SK-N-MC (cell line): ENCODE measurements at regions not wholly inside any gene's neighbourhood (a gene's known extent, or its start where the extent isn't known, plus 50 kb on each side); places are given as distances from the start of the nearest gene placed in this dataset.

Experiments used
- EZH2 ChIP-seq: fragments of 200-600 bp; sonication (generic); IDR thresholded peaks from one replicate; pipeline ENCODE4 v1.6.1; 2017; ENCODE audit warnings: antibody characterized with exemption
- FOXP2 ChIP-seq: optimal IDR thresholded peaks from 2 replicates; pipeline ENCODE3; 2011; ENCODE audit warnings: mild to moderate bottlenecking, moderate library complexity; ENCODE audit not compliant: insufficient read depth; ENCODE audit errors: extremely low read length, control extremely low read depth
- POLR2AphosphoS5 ChIP-seq: IDR thresholded peaks from 2 replicates; pipeline ENCODE4 v1.6.1; 2012; ENCODE audit warnings: mild to moderate bottlenecking, low read depth, low read length, borderline replicate concordance

DNA sequence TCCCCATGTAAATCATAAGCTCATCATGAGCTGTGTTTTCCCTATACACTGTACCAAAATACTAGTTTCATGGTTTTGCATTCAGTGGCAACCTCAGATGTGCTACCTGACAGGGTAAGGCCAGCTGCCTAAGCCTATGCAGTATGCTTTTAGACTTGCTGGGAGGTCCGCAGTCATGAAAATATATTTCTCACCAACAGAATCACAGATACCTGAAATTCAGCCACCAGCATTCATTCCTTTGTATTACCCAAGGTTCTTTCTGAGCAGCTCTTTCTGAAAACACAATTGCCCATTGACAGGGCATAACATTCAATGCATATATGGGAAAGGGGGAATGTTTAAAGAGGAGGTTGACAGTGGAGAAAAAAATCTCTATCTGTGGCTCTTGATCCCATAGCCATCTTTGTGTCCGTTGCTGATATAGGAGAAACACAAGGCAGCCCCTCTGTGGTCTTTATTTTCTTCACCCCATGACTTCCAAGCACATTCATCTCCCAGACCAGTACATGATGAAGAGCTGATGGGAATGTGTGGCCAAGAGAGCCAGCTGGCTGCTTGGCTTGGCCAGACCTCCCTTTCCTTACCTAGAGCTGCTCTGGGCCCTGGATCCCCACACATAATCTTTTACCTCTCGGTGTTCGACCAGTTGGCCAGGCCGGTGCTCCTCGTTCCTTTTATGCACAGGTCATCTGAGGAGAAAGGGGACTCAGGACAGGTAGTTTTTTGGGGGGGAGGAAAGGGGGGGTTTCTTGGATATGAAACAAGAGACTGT, 162.9 kb downstream of the KCNA5 start:
- TF ChIP-seq EZH2 (no peak), POLR2AphosphoS5 (no peak), FOXP2 (no peak)
